GM12878 (cell line): ENCODE measurements at regions not wholly inside any gene's neighbourhood (a gene's known extent, or its start where the extent isn't known, plus 50 kb on each side); places are given as distances from the start of the nearest gene placed in this dataset.

ENCODE experiments used
- ATAC-seq: fragments of 200-7000 bp; cut with Tn5 transposase; 3 replicates; pipeline ENCODE4 v1.9.1; 2020; ENCODE audit warnings: mild to moderate bottlenecking, moderate library complexity
- BruUV-seq: library from RNA; stranded (reverse); fragments of 400-500 nt; replicated peaks from 2 replicates; lab custom pipeline; 2021; lab: Mats Ljungman, UMichigan
- CTCF ChIA-PET: fragments of 300-600 bp; sonication (Branson Sonifier 250); formaldehyde crosslinking; extraction: SDS; loops from one replicate; lab custom pipeline; 2021; ENCODE audit warnings: inconsistent platforms; lab: Yijun Ruan, JAX
- POLR2A ChIA-PET: fragments of 350-600 bp; formaldehyde crosslinking; extraction: SDS; loops from one replicate; lab custom pipeline; 2021; ENCODE audit warnings: inconsistent platforms; lab: Charles Lee
- RAD21 ChIA-PET: fragments of 300-600 bp; sonication (Branson Sonifier 250); formaldehyde crosslinking; loops from one replicate; lab custom pipeline; 2023; ENCODE audit warnings: antibody characterized with exemption; ENCODE audit not compliant: unreplicated experiment; lab: Charles Lee
- SMC1A ChIA-PET: fragments of 300-600 bp; sonication (Branson Sonifier 250); formaldehyde crosslinking; loops from one replicate; lab custom pipeline; 2023; ENCODE audit not compliant: unreplicated experiment, uncharacterized antibody; lab: Charles Lee
- DNase-seq: peaks from one replicate; pipeline ENCODE4 v3.0.0-alpha.2; 2011; ENCODE audit warnings: low read depth, low spot score
- FAIRE-seq: peaks from 3 replicates; lab custom pipeline; 2011; peaks lifted over from hg19 to GRCh38; lab: Jason Lieb, UNC
- H2AFZ ChIP-seq: 2 replicates; pipeline ENCODE4 v1.6.0; 2011; ENCODE audit warnings: low read depth, low read length, control low read depth; ENCODE audit not compliant: control insufficient read depth
- H3K27ac ChIP-seq: 2 replicates; pipeline ENCODE4 v1.5.1; 2011; ENCODE audit warnings: control low read depth; ENCODE audit not compliant: control insufficient read depth, insufficient read depth
- H3K27me3 ChIP-seq, 2 experiments: replicated peaks in 1 of 2; 2 replicates each; pipeline versions ENCODE4 v1.6.0 to v1.6.1; 2011; ENCODE audit warnings: low read length in 1 of 2; ENCODE audit not compliant: control insufficient read depth in 2 of 2, insufficient read depth in 2 of 2
- H3K36me3 ChIP-seq, 2 experiments: 2 replicates each; pipeline ENCODE4 v1.5.1; 2011; ENCODE audit warnings: low read length in 1 of 2; ENCODE audit not compliant: control insufficient read depth in 2 of 2, insufficient read depth in 2 of 2
- H3K4me1 ChIP-seq: 2 replicates; pipeline ENCODE4 v1.6.1; 2011; ENCODE audit warnings: mild to moderate bottlenecking, low read length, moderate library complexity, mixed read lengths; ENCODE audit not compliant: control insufficient read depth, insufficient read depth
- H3K4me2 ChIP-seq: 2 replicates; pipeline ENCODE4 v1.6.0; 2011; ENCODE audit warnings: control low read depth; ENCODE audit not compliant: control insufficient read depth, insufficient read depth
- H3K4me3 ChIP-seq: fragments of 200-600 bp; sonication (generic); 2 replicates; pipeline ENCODE4 v1.5.1; 2016
- H3K79me2 ChIP-seq: 2 replicates; pipeline ENCODE4 v1.6.0; 2011; ENCODE audit warnings: low read length; ENCODE audit not compliant: control insufficient read depth, insufficient read depth
- H3K9ac ChIP-seq: 2 replicates; pipeline ENCODE4 v1.8.0; 2011; ENCODE audit warnings: low read length, control low read depth, mixed read lengths; ENCODE audit not compliant: control insufficient read depth, insufficient read depth
- H3K9me3 ChIP-seq: replicated peaks from 3 replicates; pipeline ENCODE4 v1.5.1; 2011; ENCODE audit warnings: mild to moderate bottlenecking, low read length; ENCODE audit not compliant: control insufficient read depth, insufficient read depth
- H4K20me1 ChIP-seq: 2 replicates; pipeline ENCODE4 v1.6.0; 2011; ENCODE audit not compliant: control insufficient read depth, insufficient read depth
- ASH2L ChIP-seq: fragments of 300-600, 200-600 bp; sonication (generic); IDR thresholded peaks from 2 replicates; pipeline ENCODE4 v1.6.1; 2017; ENCODE audit warnings: low read depth, mild to moderate bottlenecking, borderline replicate concordance
- DPF2 ChIP-seq: fragments of 450-650 bp; IDR thresholded peaks from 2 replicates; pipeline ENCODE4 v1.6.1; 2017; ENCODE audit warnings: mild to moderate bottlenecking
- HCFC1 ChIP-seq: fragments of 150-350 bp; IDR thresholded peaks from 2 replicates; pipeline ENCODE4 v1.6.1; 2014; ENCODE audit warnings: low read length
- HDAC2 ChIP-seq: fragments of 200-600 bp; sonication (generic); IDR thresholded peaks from 2 replicates; pipeline ENCODE4 v1.6.1; 2017
- MTA2 ChIP-seq: fragments of 450-650 bp; IDR thresholded peaks from 2 replicates; pipeline ENCODE4 v1.6.1; 2016; ENCODE audit warnings: low read depth, mild to moderate bottlenecking, moderate library complexity
- NR2F1 ChIP-seq: fragments of 450-650 bp; conservative IDR thresholded peaks from 2 replicates; pipeline ENCODE4 v1.6.1; 2017; ENCODE audit warnings: mild to moderate bottlenecking
- RCOR1 ChIP-seq: conservative IDR thresholded peaks from 2 replicates; pipeline ENCODE4 v1.6.1; 2012; ENCODE audit warnings: low read depth, low read length, improper control_type of control experiment
- RUNX3 ChIP-seq: IDR thresholded peaks from 2 replicates; pipeline ENCODE4 v1.6.1; 2012; ENCODE audit warnings: low read length, inconsistent platforms
- SIN3A ChIP-seq: IDR thresholded peaks from 2 replicates; pipeline ENCODE4 v1.6.1; 2012; ENCODE audit warnings: low read depth, low read length, improper control_type of control experiment
- SREBF1 ChIP-seq: IDR thresholded peaks from 2 replicates; pipeline ENCODE4 v1.6.1; 2012; ENCODE audit warnings: mild to moderate bottlenecking, low read length
- SUPT20H ChIP-seq: IDR thresholded peaks from 2 replicates; pipeline ENCODE4 v1.6.1; 2011; ENCODE audit warnings: low read depth, mild to moderate bottlenecking, low read length, moderate library complexity, borderline replicate concordance; ENCODE audit not compliant: control insufficient read depth
- TBL1XR1 ChIP-seq: IDR thresholded peaks from 2 replicates; pipeline ENCODE4 v1.6.1; 2012; ENCODE audit warnings: low read depth, low read length, improper control_type of control experiment
- TCF12 ChIP-seq: IDR thresholded peaks from 2 replicates; pipeline ENCODE4 v1.6.1; 2011; ENCODE audit warnings: low read depth, mild to moderate bottlenecking, low read length
- ZNF207 ChIP-seq: fragments of 450-650 bp; IDR thresholded peaks from 2 replicates; pipeline ENCODE4 v1.6.1; 2014; ENCODE audit warnings: antibody characterized with exemption, mild to moderate bottlenecking, borderline replicate concordance
- ZNF217 ChIP-seq: fragments of 450-650 bp; IDR thresholded peaks from 2 replicates; pipeline ENCODE4 v1.6.1; 2017; ENCODE audit warnings: antibody characterized with exemption, mild to moderate bottlenecking
- WGBS: methylation state at CpG from one replicate; pipeline ENCODE4 v1.1.6; 2016; ENCODE audit warnings: low lambda C conversion rate; ENCODE audit not compliant: insufficient replicate concordance, insufficient coverage; ENCODE audit errors: missing lambda C conversion rate; 5-methylcytosine and 5-hydroxymethylcytosine counted together
- in situ Hi-C: fragments of 300-500 bp; cut with MboI; formaldehyde crosslinking; loops from 9 replicates; pipeline ENCODE4 v1.14.3; 2018; ENCODE audit warnings: mixed read lengths
- intact Hi-C: fragments of 100-400 bp; cut with micrococcal nuclease; formaldehyde crosslinking; loops from one replicate; pipeline ENCODE4 v1.14.2; 2022; ENCODE audit not compliant: unreplicated experiment
- TF ChIP-seq, protein P1 (sequence below): IDR thresholded peaks from 2 replicates; pipeline ENCODE4 v1.6.1; 2011; ENCODE audit warnings: borderline replicate concordance, low read depth, mild to moderate bottlenecking, moderate library complexity, mixed read lengths, low read length; ENCODE audit not compliant: insufficient read depth; ENCODE audit errors: extremely low read length

DNA sequence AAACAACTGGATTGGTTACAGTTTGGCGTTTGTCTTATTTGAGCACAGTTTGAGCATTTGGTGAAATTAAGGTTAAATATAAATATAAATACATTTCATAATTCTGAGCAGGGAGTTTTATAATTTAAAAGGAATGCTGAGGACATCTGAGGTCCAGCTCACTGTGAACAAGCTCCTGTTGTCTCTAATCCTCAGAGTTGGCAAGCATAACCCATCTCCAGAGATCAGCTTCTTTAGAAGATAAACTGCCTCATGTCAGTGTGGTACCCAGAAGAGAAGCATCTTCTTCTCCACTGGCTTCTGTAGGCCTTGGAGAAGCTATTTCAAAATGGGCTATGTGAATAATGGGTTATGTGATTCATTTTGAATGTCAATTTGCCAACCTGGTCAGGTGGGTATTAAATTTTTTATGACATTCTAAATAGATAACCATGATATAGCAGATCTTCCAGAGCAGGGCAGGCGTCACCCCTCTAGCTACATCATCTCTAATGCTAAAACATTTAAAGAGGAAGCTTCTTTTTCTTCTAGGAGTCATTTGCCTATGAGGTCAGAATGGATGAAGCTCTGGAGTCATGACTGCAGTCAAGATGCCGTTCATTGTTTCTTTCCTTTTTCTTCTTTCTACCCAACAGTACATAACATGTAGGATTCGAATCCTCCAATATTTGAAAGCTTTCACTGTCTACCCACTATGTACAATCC lies 324.0 kb downstream of the RNF144A start:
- Histone ChIP-seq H3K4me1 (no peaks in the 10 kb centered on the region), H3K27ac (no peak overlapping the region), H3K79me2 (no peaks in the 10 kb centered on the region), H4K20me1 (no peaks in the 10 kb centered on the region), H3K36me3 (no peaks in the 10 kb centered on the region), H3K9ac (no peak overlapping the region), H3K27me3 (no peaks in the 10 kb centered on the region), H3K9me3 (no peaks in the 10 kb centered on the region), H2AFZ (no peak overlapping the region), H3K4me2 (no peak overlapping the region), H3K4me3 (no peak overlapping the region)
- RAD21 ChIA-PET: interaction anchor here (0.5 kb wide), 1 partner anchor 40 kb away, joined by 3 read pairs; no protein-coding TSS in a partner anchor
- WGBS: 48% methylated on average over 4 of the region's 4 CpGs
- no TSS peak for BruUV-seq
- intact Hi-C loops (no loop called here), in situ Hi-C loops (no loop called here)
- TF ChIP-seq HCFC1 (no peak), TCF12 (no peak), ASH2L (no peak), SREBF1 (no peak), NR2F1 (no peak), DPF2 (no peak), ZNF207 (no peak), ZNF217 (no peak), RCOR1 (no peak), HDAC2 (no peak), SUPT20H (no peak), RUNX3 (no peak), TBL1XR1 (no peak), MTA2 (no peak), SIN3A (no peak)
- TF ChIP-seq, protein P1, sequence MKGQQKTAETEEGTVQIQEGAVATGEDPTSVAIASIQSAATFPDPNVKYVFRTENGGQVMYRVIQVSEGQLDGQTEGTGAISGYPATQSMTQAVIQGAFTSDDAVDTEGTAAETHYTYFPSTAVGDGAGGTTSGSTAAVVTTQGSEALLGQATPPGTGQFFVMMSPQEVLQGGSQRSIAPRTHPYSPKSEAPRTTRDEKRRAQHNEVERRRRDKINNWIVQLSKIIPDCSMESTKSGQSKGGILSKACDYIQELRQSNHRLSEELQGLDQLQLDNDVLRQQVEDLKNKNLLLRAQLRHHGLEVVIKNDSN: no peak
- FAIRE-seq (no peak), ATAC-seq (no peak), DNase-seq (no peak)
- CTCF ChIA-PET: interaction anchor here (1.1 kb wide), 1 partner anchor 211 kb away, joined by 3 read pairs; no protein-coding TSS in a partner anchor
- POLR2A ChIA-PET: no interaction called here
- SMC1A ChIA-PET: interaction anchor here (1.4 kb wide), 1 partner anchor 21 kb away, joined by 3 read pairs; no protein-coding TSS in a partner anchor
